ENCODE measurements at regions not wholly inside any gene's neighbourhood (a gene's known extent, or its start where the extent isn't known, plus 50 kb on each side); places are given as distances from the start of the nearest gene placed in this dataset.

DNA sequence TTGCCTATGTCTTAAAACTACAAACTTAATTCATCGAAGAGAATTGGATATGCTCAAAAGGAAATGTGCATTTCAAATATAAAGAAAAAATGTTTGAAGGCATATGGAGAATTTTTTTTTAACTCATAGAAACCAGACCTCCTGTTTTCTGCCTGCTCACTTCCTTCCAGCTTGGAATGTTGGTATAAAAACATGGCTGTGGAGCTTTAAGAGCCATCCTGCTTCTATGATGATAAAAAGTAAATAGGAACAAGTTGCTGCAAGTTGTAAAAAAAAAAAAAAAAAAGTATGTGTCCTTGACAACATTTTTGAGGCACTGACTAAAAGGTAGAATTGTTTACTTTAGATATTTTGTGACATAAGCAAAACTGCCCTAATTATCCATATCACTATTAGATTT lies 1230.7 kb downstream of the PCDH9 start:
- H2BK15ac ChIP-seq (ENCODE audit: low read depth, low read length) = no peak overlapping the region
- H3K9me3 ChIP-seq (ENCODE audit: control insufficient read depth, insufficient read depth, low read length) = 0 out of 2 replicates have a peak, but pooled peaks cover 2% of the 10 kb centered on the region
- no peaks in the 10 kb centered on the region for H3K36me3 ChIP-seq (ENCODE audit: control insufficient read depth, insufficient read depth, low read length)
- no peaks in the 10 kb centered on the region for H3K4me1 ChIP-seq (ENCODE audit: control insufficient read depth, insufficient read depth, low read length)
- POLR2A ChIA-PET (ENCODE audit: unreplicated experiment) = interaction anchor here (0.6 kb wide), 1 partner anchor 9 kb away, joined by 7 read pairs; no protein-coding TSS in a partner anchor
- no TSS peak for BruUV-seq (replicated peaks)
- no peak overlapping the region for H3K14ac ChIP-seq (replicated peaks; ENCODE audit: low read depth, low read length)
- in situ Hi-C loops (cut with MboI; ENCODE audit: low sequenced_read_pairs) (no loop called here), intact Hi-C loops (cut with micrococcal nuclease) (no loop called here), dilution Hi-C loops (cut with HindIII; ENCODE audit: low sequenced_read_pairs, unreplicated experiment) (no loop called here)
- H3K4ac ChIP-seq (ENCODE audit: low read depth, low read length) = no peak overlapping the region
- no peak overlapping the region for H4K8ac ChIP-seq (ENCODE audit: low read depth in 2 of 2, low read length in 2 of 2)
- no peaks in the 10 kb centered on the region for H4K20me1 ChIP-seq (ENCODE audit: insufficient read depth, low read length)
- no peaks in the 10 kb centered on the region for H3K79me1 ChIP-seq (ENCODE audit: low read depth in 1 of 2, low read length in 2 of 2)
- DNase-seq = no peak
- no CpG with 5 or more reads among the region's 1 CpG for WGBS, 2 experiments (ENCODE audit: extremely low coverage in 2 of 2, insufficient read length in 1 of 2)
- CTCF ChIA-PET = no interaction called here
- H3K4me3 ChIP-seq (ENCODE audit: insufficient read depth, low read depth, low read length) = no peak overlapping the region
- no peaks in the 10 kb centered on the region for H3K9me1 ChIP-seq (ENCODE audit: insufficient read depth, low read length)
- no peak overlapping the region for H3K27ac ChIP-seq (ENCODE audit: insufficient read depth, low read length)
- no peak overlapping the region for H3K9ac ChIP-seq (ENCODE audit: low read depth, low read length)
- no peak overlapping the region for H4K5ac ChIP-seq (ENCODE audit: low read depth, low read length)
- ATAC-seq (ENCODE audit: low read depth) = no peak
- H2BK5ac ChIP-seq (ENCODE audit: low read depth, low read length, poor library complexity, severe bottlenecking) = no peak overlapping the region
- H3K56ac ChIP-seq (ENCODE audit: extremely low read depth, insufficient read depth, low read length) = no peak overlapping the region
- H2BK20ac ChIP-seq (ENCODE audit: low read depth, low read length) = no peak overlapping the region
- no peak overlapping the region for H2AFZ ChIP-seq (replicated peaks; ENCODE audit: low read length, poor library complexity)
- no peak overlapping the region for H2AK5ac ChIP-seq (ENCODE audit: low read depth, low read length)
- no peak overlapping the region for H4K91ac ChIP-seq (ENCODE audit: insufficient read depth, low read depth, low read length)
- no peaks in the 10 kb centered on the region for H3K27me3 ChIP-seq (ENCODE audit: control insufficient read depth, insufficient read depth, low read length)
- H2BK120ac ChIP-seq (ENCODE audit: low read depth, low read length) = no peak overlapping the region
- no peak for TF ChIP-seq RFX5 (IDR thresholded peaks at IDR 0.05; ENCODE audit: low read depth, low read length)
- no peak for TF ChIP-seq NFE2L2 (IDR thresholded peaks at IDR 0.05; ENCODE audit: low read depth, low read length)
- H3K18ac ChIP-seq (ENCODE audit: low read depth, low read length) = no peak overlapping the region
- H3K4me2 ChIP-seq (ENCODE audit: low read depth, low read length) = no peak overlapping the region
- no peak overlapping the region for H2AK9ac ChIP-seq (replicated peaks; ENCODE audit: low read depth, low read length, poor library complexity)
- no peak overlapping the region for H3K23ac ChIP-seq (ENCODE audit: low read depth, low read length)
